Keratinocyte (primary cell): ENCODE measurements at regions not wholly inside any gene's neighbourhood (a gene's known extent, or its start where the extent isn't known, plus 50 kb on each side); places are given as distances from the start of the nearest gene placed in this dataset.

Experiments
- DNase-seq: peaks from one replicate; pipeline ENCODE4 v3.0.0-alpha.2; 2011; ENCODE audit warnings: low read depth, missing footprints, low spot score
- FAIRE-seq: peaks from 2 replicates; lab custom pipeline; 2011; peaks lifted over from hg19 to GRCh38; lab: Jason Lieb, UNC
- H2AFZ ChIP-seq: 2 replicates; pipeline ENCODE4 v1.6.0; 2012; ENCODE audit warnings: low read length, control low read depth, inconsistent platforms; ENCODE audit not compliant: control insufficient read depth
- H3K27ac ChIP-seq: 2 replicates; pipeline ENCODE4 v1.5.1; 2011; ENCODE audit warnings: low read length; ENCODE audit not compliant: control insufficient read depth, insufficient read depth
- H3K27me3 ChIP-seq: 3 replicates; pipeline ENCODE4 v1.6.0; 2011; ENCODE audit warnings: low read length; ENCODE audit not compliant: control insufficient read depth, insufficient read depth; ENCODE audit errors: extremely low read depth
- H3K36me3 ChIP-seq, 2 experiments: 2 replicates in 1 of 2; 3 replicates in 1 of 2; pipeline ENCODE4 v1.5.1; 2011; ENCODE audit warnings: low read length in 2 of 2, mild to moderate bottlenecking in 1 of 2; ENCODE audit not compliant: control insufficient read depth in 2 of 2, insufficient read depth in 2 of 2; ENCODE audit errors: extremely low read depth in 1 of 2
- H3K4me1 ChIP-seq: 3 replicates; pipeline ENCODE4 v1.5.1; 2011; ENCODE audit warnings: low read length; ENCODE audit not compliant: control insufficient read depth, insufficient read depth; ENCODE audit errors: extremely low read depth
- H3K4me2 ChIP-seq: 3 replicates; pipeline ENCODE4 v1.6.0; 2011; ENCODE audit warnings: low read depth, low read length; ENCODE audit not compliant: control insufficient read depth, insufficient read depth; ENCODE audit errors: extremely low read depth
- H3K4me3 ChIP-seq, 3 experiments: fragments of 200-600 bp in 1 of 3; sonication (generic) in 1 of 3; 2 replicates in 2 of 3; 3 replicates in 1 of 3; pipeline ENCODE4 v1.5.1; 2011 to 2016; ENCODE audit warnings: low read length in 3 of 3, mild to moderate bottlenecking in 3 of 3, control low read depth in 2 of 3, inconsistent platforms in 1 of 3, low read depth in 1 of 3, mixed read lengths in 1 of 3, mixed run types in 1 of 3, moderate library complexity in 1 of 3; ENCODE audit not compliant: control insufficient read depth in 2 of 3, insufficient read depth in 2 of 3; ENCODE audit errors: extremely low read depth in 1 of 3
- H3K79me2 ChIP-seq: 2 replicates; pipeline ENCODE4 v1.6.0; 2012; ENCODE audit warnings: low read length; ENCODE audit not compliant: control insufficient read depth, insufficient read depth
- H3K9ac ChIP-seq: 3 replicates; pipeline ENCODE4 v1.6.0; 2011; ENCODE audit warnings: low read length; ENCODE audit not compliant: control insufficient read depth, insufficient read depth; ENCODE audit errors: extremely low read depth
- H3K9me1 ChIP-seq: 3 replicates; pipeline ENCODE4 v1.6.0; 2011; ENCODE audit warnings: low read length; ENCODE audit not compliant: control insufficient read depth, insufficient read depth; ENCODE audit errors: extremely low read depth
- H3K9me3 ChIP-seq: 2 replicates; pipeline ENCODE4 v1.5.1; 2012; ENCODE audit warnings: low read depth, low read length; ENCODE audit not compliant: control insufficient read depth
- H4K20me1 ChIP-seq: 3 replicates; pipeline ENCODE4 v1.6.0; 2011; ENCODE audit warnings: low read length; ENCODE audit not compliant: control insufficient read depth, insufficient read depth; ENCODE audit errors: extremely low read depth
- EZH2 ChIP-seq: IDR thresholded peaks from one replicate; pipeline ENCODE4 v1.6.1; 2012; ENCODE audit warnings: inconsistent platforms, mild to moderate bottlenecking, low read length, moderate library complexity
- dilution Hi-C: fragments of 300-500 bp; cut with MboI; formaldehyde crosslinking; loops from one replicate; pipeline ENCODE4 v1.7.0; 2020; ENCODE audit warnings: low sequenced_read_pairs; ENCODE audit not compliant: extremely low pct_ligation_motif_present
- TF ChIP-seq, protein P1 (sequence below), 3 experiments: IDR thresholded peaks in 1 of 3; conservative IDR thresholded peaks in 1 of 3; optimal IDR thresholded peaks in 1 of 3; 2 replicates in 2 of 3; 3 replicates in 1 of 3; pipeline versions ENCODE3 to v1.5.1; 2011; ENCODE audit warnings: low read length in 3 of 3, mild to moderate bottlenecking in 3 of 3, moderate library complexity in 2 of 3, control low read depth in 1 of 3, inconsistent platforms in 1 of 3; ENCODE audit not compliant: insufficient read depth in 2 of 3; ENCODE audit errors: extremely low read depth in 1 of 3

DNA sequence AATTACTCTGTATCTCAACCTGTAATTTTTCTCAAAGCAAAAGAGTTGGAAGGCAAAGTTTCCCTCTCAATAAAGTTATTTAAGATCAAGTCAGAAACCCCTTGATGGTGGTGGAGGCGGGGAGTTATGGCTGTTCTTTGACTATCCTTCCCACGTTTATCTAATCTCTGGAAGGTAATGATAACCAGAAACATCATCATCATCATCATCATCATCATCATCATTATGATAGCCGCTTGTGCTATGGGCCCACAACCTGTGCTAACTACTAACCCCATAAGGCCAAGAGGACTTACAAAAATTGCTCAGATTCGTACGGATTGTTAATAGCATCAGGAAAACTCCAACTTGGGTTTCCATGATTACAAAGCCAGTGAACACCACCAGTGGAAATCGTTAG, 502.3 kb downstream of the SH2D4B start:
- H3K27me3 ChIP-seq = no peaks in the 10 kb centered on the region
- H3K9me1 ChIP-seq = no peaks in the 10 kb centered on the region
- H3K4me1 ChIP-seq = no peaks in the 10 kb centered on the region
- H2AFZ ChIP-seq = no peak overlapping the region
- no peak for FAIRE-seq
- dilution Hi-C loops = no loop called here
- TF ChIP-seq, protein P1, sequence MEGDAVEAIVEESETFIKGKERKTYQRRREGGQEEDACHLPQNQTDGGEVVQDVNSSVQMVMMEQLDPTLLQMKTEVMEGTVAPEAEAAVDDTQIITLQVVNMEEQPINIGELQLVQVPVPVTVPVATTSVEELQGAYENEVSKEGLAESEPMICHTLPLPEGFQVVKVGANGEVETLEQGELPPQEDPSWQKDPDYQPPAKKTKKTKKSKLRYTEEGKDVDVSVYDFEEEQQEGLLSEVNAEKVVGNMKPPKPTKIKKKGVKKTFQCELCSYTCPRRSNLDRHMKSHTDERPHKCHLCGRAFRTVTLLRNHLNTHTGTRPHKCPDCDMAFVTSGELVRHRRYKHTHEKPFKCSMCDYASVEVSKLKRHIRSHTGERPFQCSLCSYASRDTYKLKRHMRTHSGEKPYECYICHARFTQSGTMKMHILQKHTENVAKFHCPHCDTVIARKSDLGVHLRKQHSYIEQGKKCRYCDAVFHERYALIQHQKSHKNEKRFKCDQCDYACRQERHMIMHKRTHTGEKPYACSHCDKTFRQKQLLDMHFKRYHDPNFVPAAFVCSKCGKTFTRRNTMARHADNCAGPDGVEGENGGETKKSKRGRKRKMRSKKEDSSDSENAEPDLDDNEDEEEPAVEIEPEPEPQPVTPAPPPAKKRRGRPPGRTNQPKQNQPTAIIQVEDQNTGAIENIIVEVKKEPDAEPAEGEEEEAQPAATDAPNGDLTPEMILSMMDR (optimal IDR thresholded peaks at IDR 0.05 in 1 of 3, IDR thresholded peaks at IDR 0.05 in 1 of 3, conservative IDR thresholded peaks at IDR 0.05 in 1 of 3; ENCODE audit: extremely low read depth in 1 of 3, insufficient read depth in 2 of 3, low read length in 3 of 3) = no peak
- no peak overlapping the region for H3K4me3 ChIP-seq
- H4K20me1 ChIP-seq = no peaks in the 10 kb centered on the region
- H3K27ac ChIP-seq = no peak overlapping the region
- H3K4me2 ChIP-seq = no peak overlapping the region
- no peaks in the 10 kb centered on the region for H3K9me3 ChIP-seq
- H3K79me2 ChIP-seq = no peaks in the 10 kb centered on the region
- H3K9ac ChIP-seq = no peak overlapping the region
- DNase-seq = no peak
- no peaks in the 10 kb centered on the region for H3K36me3 ChIP-seq

DNA sequence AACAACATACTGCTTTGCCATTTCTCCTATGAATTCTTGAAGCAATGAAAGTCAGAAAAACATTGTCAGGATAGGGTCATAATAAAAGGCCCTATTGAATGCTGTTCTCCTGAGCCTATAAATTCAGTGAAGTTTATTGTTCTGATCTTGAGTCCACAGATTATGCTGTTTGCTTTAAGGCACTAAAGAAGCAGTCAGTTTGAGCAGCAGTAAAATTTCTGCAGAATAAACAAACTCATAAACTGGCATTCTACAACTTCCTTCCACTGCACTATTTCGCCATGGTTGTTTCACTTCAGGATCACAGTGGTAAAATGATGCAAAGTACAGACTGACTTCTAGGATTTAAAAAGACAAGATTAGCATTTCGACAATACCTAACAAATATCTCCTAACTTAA, 503.2 kb downstream of the SH2D4B start:
- Histone ChIP-seq H3K4me3 (no peak overlapping the region), H3K9me3 (no peaks in the 10 kb centered on the region), H3K4me2 (no peak overlapping the region), H2AFZ (no peak overlapping the region), H3K27ac (no peak overlapping the region), H3K27me3 (no peaks in the 10 kb centered on the region), H3K9me1 (no peaks in the 10 kb centered on the region), H4K20me1 (no peaks in the 10 kb centered on the region), H3K79me2 (no peaks in the 10 kb centered on the region), H3K9ac (no peak overlapping the region), H3K4me1 (no peaks in the 10 kb centered on the region), H3K36me3 (no peaks in the 10 kb centered on the region)
- no peak for TF ChIP-seq EZH2
- TF ChIP-seq, protein P1 (optimal IDR thresholded peaks at IDR 0.05 in 1 of 3, IDR thresholded peaks at IDR 0.05 in 1 of 3, conservative IDR thresholded peaks at IDR 0.05 in 1 of 3; ENCODE audit: extremely low read depth in 1 of 3, insufficient read depth in 2 of 3, low read length in 3 of 3) = no peak
- no peak for DNase-seq
- dilution Hi-C loops = no loop called here
- no peak for FAIRE-seq
